ENCODE measurements at regions not wholly inside any gene's neighbourhood (a gene's known extent, or its start where the extent isn't known, plus 50 kb on each side); places are given as distances from the start of the nearest gene placed in this dataset.
A peak's percentile ranks its signal among the peaks of the same experiment; 100 is the strongest.

GRCh38 chr3:106589311-106589942 is 720.6 kb upstream of the CBLB start:
- no peak overlapping the region for H3K4me3 ChIP-seq (ENCODE audit: low read depth, low read length)
- DNase-seq (ENCODE audit: low read depth, low spot score), result peak; percentile 82
- TF ChIP-seq CTCF (IDR thresholded peaks at IDR 0.05; ENCODE audit: low read depth, low read length), result no peak
- in situ Hi-C loops (cut with HindIII; ENCODE audit: low sequenced_read_pairs), result no loop called here

GRCh38 chr3:106590216-106590615 is 721.4 kb upstream of the CBLB start:
- H3K4me3 ChIP-seq (ENCODE audit: low read depth, low read length), result no peak overlapping the region
- TF ChIP-seq CTCF (IDR thresholded peaks at IDR 0.05; ENCODE audit: low read depth, low read length), result no peak
- DNase-seq (ENCODE audit: low read depth, low spot score), result no peak
- in situ Hi-C loops (cut with HindIII; ENCODE audit: low sequenced_read_pairs), result no loop called here

- DNase-seq (ENCODE audit: low read depth, low spot score), result no peak
- in situ Hi-C loops (cut with HindIII; ENCODE audit: low sequenced_read_pairs), result no loop called here
- TF ChIP-seq CTCF (IDR thresholded peaks at IDR 0.05; ENCODE audit: low read depth, low read length), result no peak
- no peak overlapping the region for H3K4me3 ChIP-seq (ENCODE audit: low read depth, low read length)
Measured at GRCh38 chr3:106593381-106593780, 724.6 kb upstream of the CBLB start.

- no peak overlapping the region for H3K4me3 ChIP-seq (ENCODE audit: low read depth, low read length)
- in situ Hi-C loops (cut with HindIII; ENCODE audit: low sequenced_read_pairs), result no loop called here
- peak; percentile 97 for DNase-seq (ENCODE audit: low read depth, low spot score)
- TF ChIP-seq CTCF (IDR thresholded peaks at IDR 0.05; ENCODE audit: low read depth, low read length), result peak; percentile 77
Measured at GRCh38 chr3:106609666-106610301, 741.0 kb upstream of the CBLB start.

GRCh38 chr3:106610362-106610959 is 741.6 kb upstream of the CBLB start:
- TF ChIP-seq CTCF (IDR thresholded peaks at IDR 0.05; ENCODE audit: low read depth, low read length), result no peak
- in situ Hi-C loops (cut with HindIII; ENCODE audit: low sequenced_read_pairs), result no loop called here
- DNase-seq (ENCODE audit: low read depth, low spot score), result peak; percentile 65
- H3K4me3 ChIP-seq (ENCODE audit: low read depth, low read length), result no peak overlapping the region

- no peak for TF ChIP-seq CTCF (IDR thresholded peaks at IDR 0.05; ENCODE audit: low read depth, low read length)
- no peak overlapping the region for H3K4me3 ChIP-seq (ENCODE audit: low read depth, low read length)
- no peak for DNase-seq (ENCODE audit: low read depth, low spot score)
- in situ Hi-C loops (cut with HindIII; ENCODE audit: low sequenced_read_pairs), result no loop called here
Measured at GRCh38 chr3:106611116-106611515, 742.3 kb upstream of the CBLB start.
